CD4-positive, alpha-beta T cell (primary cell): ENCODE measurements at regions not wholly inside any gene's neighbourhood (a gene's known extent, or its start where the extent isn't known, plus 50 kb on each side); places are given as distances from the start of the nearest gene placed in this dataset.

Experiments used
- ATAC-seq: fragments of 200-7000 bp; cut with Tn5 transposase; one replicate; pipeline ENCODE4 v1.10.0; 2022; ENCODE audit warnings: mild to moderate bottlenecking; ENCODE audit not compliant: poor library complexity
- CTCF ChIA-PET: fragments of 350-600 bp; sonication (Branson Sonifier 250); formaldehyde crosslinking; loops from one replicate; lab custom pipeline; 2021; ENCODE audit warnings: antibody characterized with exemption, inconsistent platforms; lab: Charles Lee
- POLR2A ChIA-PET: fragments of 350-600 bp; sonication (Branson Sonifier 250); formaldehyde crosslinking; loops from one replicate; lab custom pipeline; 2021; ENCODE audit warnings: antibody characterized with exemption, inconsistent platforms; lab: Charles Lee
- DNase-seq, 14 experiments: peaks; one replicate each; pipeline ENCODE4 v3.0.0-alpha.2; 2013 to 2020; ENCODE audit warnings: mixed read lengths in 2 of 14
- H3K27ac ChIP-seq, 2 donors: one replicate each; pipeline versions ENCODE4 v1.5.1 to v1.7.0; 2013; ENCODE audit warnings: low read length in 2 of 2, low read depth in 1 of 2, mild to moderate bottlenecking in 1 of 2
- H3K27me3 ChIP-seq, 2 experiments: 1 replicate in 1 of 2; 2 replicates in 1 of 2; pipeline versions ENCODE4 v1.6.1 to v1.7.0; 2013; ENCODE audit warnings: low read length in 2 of 2, control low read depth in 1 of 2, mild to moderate bottlenecking in 1 of 2, moderate library complexity in 1 of 2; ENCODE audit not compliant: insufficient read depth in 2 of 2, control insufficient read depth in 1 of 2
- H3K36me3 ChIP-seq: one replicate; pipeline ENCODE4 v1.6.1; 2013; ENCODE audit warnings: low read length, control low read depth; ENCODE audit not compliant: insufficient read depth
- H3K4me1 ChIP-seq: one replicate; pipeline ENCODE4 v1.6.1; 2013; ENCODE audit warnings: low read length, control low read depth; ENCODE audit not compliant: insufficient read depth
- H3K4me3 ChIP-seq: one replicate; pipeline ENCODE4 v1.5.1; 2013; ENCODE audit warnings: mild to moderate bottlenecking, low read length, moderate library complexity
- H3K9me3 ChIP-seq, 2 experiments: 1 replicate in 1 of 2; 2 replicates in 1 of 2; pipeline versions ENCODE4 v1.6.1 to v1.7.0; 2013; ENCODE audit warnings: low read length in 2 of 2, mild to moderate bottlenecking in 2 of 2, control low read depth in 1 of 2, moderate library complexity in 1 of 2; ENCODE audit not compliant: control insufficient read depth in 1 of 2, insufficient read depth in 1 of 2
- H3K27ac Mint-ChIP-seq: one replicate; pipeline ENCODE4 v1.8.0; 2020; ENCODE audit warnings: mixed read lengths
- H3K27me3 Mint-ChIP-seq: one replicate; pipeline ENCODE4 v1.8.0; 2021; ENCODE audit warnings: mixed read lengths
- H3K36me3 Mint-ChIP-seq: one replicate; pipeline ENCODE4 v1.8.0; 2021; ENCODE audit warnings: low read depth, mixed read lengths
- H3K4me1 Mint-ChIP-seq: one replicate; pipeline ENCODE4 v1.8.0; 2021; ENCODE audit warnings: low read depth, mixed read lengths
- H3K4me3 Mint-ChIP-seq: one replicate; pipeline ENCODE4 v1.8.0; 2020; ENCODE audit warnings: mild to moderate bottlenecking, mixed read lengths
- H3K9me3 Mint-ChIP-seq: one replicate; pipeline ENCODE4 v1.8.0; 2020; ENCODE audit warnings: mixed read lengths
- CTCF ChIP-seq: fragments of 200-600 bp; IDR thresholded peaks from one replicate; pipeline ENCODE4 v1.8.0; 2022; ENCODE audit warnings: antibody characterized with exemption, mild to moderate bottlenecking
- intact Hi-C, 2 experiments: fragments of 100-400 bp; cut with DNase I in 1 of 2; cut with micrococcal nuclease in 1 of 2; formaldehyde crosslinking; loops; one replicate each; pipeline versions ENCODE4 v1.15.1 to v1.9.0; 2023 to 2025; cut with DNase I, micrococcal nuclease

- POLR2A ChIA-PET = no interaction called here
- H3K9me3 Mint-ChIP-seq = peaks cover 14% of the 10 kb centered on the region
- H3K36me3 Mint-ChIP-seq = no peaks in the 10 kb centered on the region
- no peak overlapping the region for H3K27ac Mint-ChIP-seq
- no peaks in the 10 kb centered on the region for H3K27me3 Mint-ChIP-seq
- H3K27me3 ChIP-seq = no peaks in the 10 kb centered on the region
- H3K4me3 Mint-ChIP-seq = no peak overlapping the region
- H3K27ac ChIP-seq = no peak overlapping the region
- no peaks in the 10 kb centered on the region for H3K4me1 Mint-ChIP-seq
- peaks cover 0 to 11% of the 10 kb centered on the region in 2 experiments for H3K9me3 ChIP-seq
- no peak for DNase-seq
- ATAC-seq = no peak
- intact Hi-C loops = no loop called here
- no peaks in the 10 kb centered on the region for H3K36me3 ChIP-seq
- H3K4me1 ChIP-seq = no peaks in the 10 kb centered on the region
- no peak overlapping the region for H3K4me3 ChIP-seq
- CTCF ChIA-PET = no interaction called here
- TF ChIP-seq CTCF = no peak
Measured at GRCh38 chr7:68694656-68695055, 903.6 kb upstream of the AUTS2 start.

- H3K4me3 ChIP-seq = no peak overlapping the region
- no peak for TF ChIP-seq CTCF
- no peak overlapping the region for H3K27ac ChIP-seq
- Mint-ChIP-seq H3K36me3 (no peaks in the 10 kb centered on the region), H3K27me3 (no peaks in the 10 kb centered on the region), H3K4me3 (no peak overlapping the region), H3K9me3 (peaks cover 14% of the 10 kb centered on the region), H3K4me1 (no peaks in the 10 kb centered on the region), H3K27ac (no peak overlapping the region)
- H3K9me3 ChIP-seq = peaks cover 0 to 11% of the 10 kb centered on the region in 2 experiments
- ChIA-PET CTCF (no interaction called here), POLR2A (no interaction called here)
- DNase-seq (no peak), ATAC-seq (no peak)
- H3K36me3 ChIP-seq = no peaks in the 10 kb centered on the region
- no peaks in the 10 kb centered on the region for H3K4me1 ChIP-seq
- intact Hi-C loops = no loop called here
- H3K27me3 ChIP-seq = no peaks in the 10 kb centered on the region
Measured at GRCh38 chr7:68697796-68698280, 900.4 kb upstream of the AUTS2 start.

- H3K36me3 ChIP-seq = no peaks in the 10 kb centered on the region
- Mint-ChIP-seq H3K36me3 (no peaks in the 10 kb centered on the region), H3K9me3 (peaks cover 12% of the 10 kb centered on the region), H3K4me3 (no peak overlapping the region), H3K4me1 (no peaks in the 10 kb centered on the region), H3K27me3 (no peaks in the 10 kb centered on the region), H3K27ac (no peak overlapping the region)
- no peak overlapping the region for H3K4me3 ChIP-seq
- intact Hi-C loops = no loop called here
- no peak overlapping the region for H3K27ac ChIP-seq
- no peaks in the 10 kb centered on the region for H3K4me1 ChIP-seq
- no peak for TF ChIP-seq CTCF
- DNase-seq (no peak), ATAC-seq (no peak)
- ChIA-PET POLR2A (no interaction called here), CTCF (no interaction called here)
- peaks cover 0 to 11% of the 10 kb centered on the region in 2 experiments for H3K9me3 ChIP-seq
- H3K27me3 ChIP-seq = no peaks in the 10 kb centered on the region
Measured at GRCh38 chr7:68699090-68699711, 899.1 kb upstream of the AUTS2 start.
